Left ventricle myocardium inferior (tissue), 1 donor: ENCODE measurements at regions not wholly inside any gene's neighbourhood (a gene's known extent, or its start where the extent isn't known, plus 50 kb on each side); places are given as distances from the start of the nearest gene placed in this dataset.

Experiments used
- DNase-seq: peaks from one replicate; pipeline ENCODE4 v3.0.0-alpha.2; 2020
- H3K27ac ChIP-seq: fragments of 200-600 bp; replicated peaks from 2 replicates; pipeline ENCODE4 v1.8.0; 2021
- H3K27me3 ChIP-seq: fragments of 200-600 bp; 2 replicates; pipeline ENCODE4 v1.8.0; 2021; ENCODE audit warnings: low read depth
- H3K36me3 ChIP-seq: fragments of 200-600 bp; 2 replicates; pipeline ENCODE4 v1.8.0; 2021
- H3K4me1 ChIP-seq: fragments of 200-600 bp; 2 replicates; pipeline ENCODE4 v1.8.0; 2021
- H3K4me3 ChIP-seq: fragments of 200-600 bp; 2 replicates; pipeline ENCODE4 v1.8.0; 2021; ENCODE audit warnings: mild to moderate bottlenecking, moderate library complexity
- H3K9me3 ChIP-seq: fragments of 200-600 bp; replicated peaks from 2 replicates; pipeline ENCODE4 v1.8.0; 2021
- intact Hi-C: fragments of 100-400 bp; cut with micrococcal nuclease; formaldehyde crosslinking; loops from one replicate; pipeline ENCODE4 v1.11.0; 2022
- TF ChIP-seq, protein P1 (sequence below): fragments of 200-600 bp; IDR thresholded peaks from 2 replicates; pipeline ENCODE4 v1.8.0; 2021; ENCODE audit warnings: antibody characterized with exemption, mild to moderate bottlenecking, borderline replicate concordance
- donor health status: DM: no; HTN: yes; CAD: no; lungs with severe emphysema.

GRCh38 chr15:77855871-77856270 is 221.6 kb downstream of the TBC1D2B start:
- H3K9me3 ChIP-seq = no peaks in the 10 kb centered on the region
- no peaks in the 10 kb centered on the region for H3K36me3 ChIP-seq
- H3K4me3 ChIP-seq = no peak overlapping the region
- no peaks in the 10 kb centered on the region for H3K4me1 ChIP-seq
- TF ChIP-seq, protein P1, sequence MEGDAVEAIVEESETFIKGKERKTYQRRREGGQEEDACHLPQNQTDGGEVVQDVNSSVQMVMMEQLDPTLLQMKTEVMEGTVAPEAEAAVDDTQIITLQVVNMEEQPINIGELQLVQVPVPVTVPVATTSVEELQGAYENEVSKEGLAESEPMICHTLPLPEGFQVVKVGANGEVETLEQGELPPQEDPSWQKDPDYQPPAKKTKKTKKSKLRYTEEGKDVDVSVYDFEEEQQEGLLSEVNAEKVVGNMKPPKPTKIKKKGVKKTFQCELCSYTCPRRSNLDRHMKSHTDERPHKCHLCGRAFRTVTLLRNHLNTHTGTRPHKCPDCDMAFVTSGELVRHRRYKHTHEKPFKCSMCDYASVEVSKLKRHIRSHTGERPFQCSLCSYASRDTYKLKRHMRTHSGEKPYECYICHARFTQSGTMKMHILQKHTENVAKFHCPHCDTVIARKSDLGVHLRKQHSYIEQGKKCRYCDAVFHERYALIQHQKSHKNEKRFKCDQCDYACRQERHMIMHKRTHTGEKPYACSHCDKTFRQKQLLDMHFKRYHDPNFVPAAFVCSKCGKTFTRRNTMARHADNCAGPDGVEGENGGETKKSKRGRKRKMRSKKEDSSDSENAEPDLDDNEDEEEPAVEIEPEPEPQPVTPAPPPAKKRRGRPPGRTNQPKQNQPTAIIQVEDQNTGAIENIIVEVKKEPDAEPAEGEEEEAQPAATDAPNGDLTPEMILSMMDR = no peak
- DNase-seq = no peak
- H3K27ac ChIP-seq = no peak overlapping the region
- intact Hi-C loops = no loop called here
- H3K27me3 ChIP-seq = peaks cover 48% of the 10 kb centered on the region

- intact Hi-C loops = no loop called here
- TF ChIP-seq, protein P1 = no peak
- Histone ChIP-seq H3K27ac (no peak overlapping the region), H3K36me3 (no peaks in the 10 kb centered on the region), H3K27me3 (peaks cover 49% of the 10 kb centered on the region), H3K4me1 (no peaks in the 10 kb centered on the region), H3K9me3 (peaks cover 8% of the 10 kb centered on the region), H3K4me3 (no peak overlapping the region)
- no peak for DNase-seq
Observed at GRCh38 chr15:77854980-77855379, 222.3 kb upstream of the LINGO1 start.

GRCh38 chr15:77853910-77854309 is 221.2 kb upstream of the LINGO1 start:
- H3K4me3 ChIP-seq = no peak overlapping the region
- H3K27me3 ChIP-seq = peaks cover 53% of the 10 kb centered on the region
- H3K9me3 ChIP-seq = peaks cover 14% of the 10 kb centered on the region
- intact Hi-C loops = no loop called here
- no peak for DNase-seq
- no peak overlapping the region for H3K27ac ChIP-seq
- TF ChIP-seq, protein P1 = no peak
- H3K4me1 ChIP-seq = no peaks in the 10 kb centered on the region
- no peaks in the 10 kb centered on the region for H3K36me3 ChIP-seq

DNA sequence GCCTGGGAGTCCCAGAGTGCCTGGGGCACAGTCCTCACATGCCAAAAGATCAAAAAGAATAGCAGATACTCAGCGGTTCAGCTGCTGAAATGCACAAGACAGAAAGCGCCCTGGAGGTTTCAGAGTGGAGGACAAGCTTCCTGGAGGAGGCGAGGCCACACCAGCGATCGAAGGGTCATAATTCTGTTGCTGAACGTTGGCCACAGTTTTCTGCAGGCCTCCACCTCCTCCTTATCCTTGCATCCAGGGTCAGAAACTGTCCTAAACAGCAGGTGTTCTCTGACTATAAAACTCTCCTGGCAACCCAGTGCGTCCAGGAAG is 220.3 kb upstream of the LINGO1 start:
- no peak for DNase-seq
- H3K9me3 ChIP-seq = peaks cover 14% of the 10 kb centered on the region
- no peaks in the 10 kb centered on the region for H3K36me3 ChIP-seq
- no peaks in the 10 kb centered on the region for H3K4me1 ChIP-seq
- no peak overlapping the region for H3K27ac ChIP-seq
- H3K27me3 ChIP-seq = peaks cover 62% of the 10 kb centered on the region
- intact Hi-C loops = no loop called here
- TF ChIP-seq, protein P1 = no peak
- H3K4me3 ChIP-seq = no peak overlapping the region

DNA sequence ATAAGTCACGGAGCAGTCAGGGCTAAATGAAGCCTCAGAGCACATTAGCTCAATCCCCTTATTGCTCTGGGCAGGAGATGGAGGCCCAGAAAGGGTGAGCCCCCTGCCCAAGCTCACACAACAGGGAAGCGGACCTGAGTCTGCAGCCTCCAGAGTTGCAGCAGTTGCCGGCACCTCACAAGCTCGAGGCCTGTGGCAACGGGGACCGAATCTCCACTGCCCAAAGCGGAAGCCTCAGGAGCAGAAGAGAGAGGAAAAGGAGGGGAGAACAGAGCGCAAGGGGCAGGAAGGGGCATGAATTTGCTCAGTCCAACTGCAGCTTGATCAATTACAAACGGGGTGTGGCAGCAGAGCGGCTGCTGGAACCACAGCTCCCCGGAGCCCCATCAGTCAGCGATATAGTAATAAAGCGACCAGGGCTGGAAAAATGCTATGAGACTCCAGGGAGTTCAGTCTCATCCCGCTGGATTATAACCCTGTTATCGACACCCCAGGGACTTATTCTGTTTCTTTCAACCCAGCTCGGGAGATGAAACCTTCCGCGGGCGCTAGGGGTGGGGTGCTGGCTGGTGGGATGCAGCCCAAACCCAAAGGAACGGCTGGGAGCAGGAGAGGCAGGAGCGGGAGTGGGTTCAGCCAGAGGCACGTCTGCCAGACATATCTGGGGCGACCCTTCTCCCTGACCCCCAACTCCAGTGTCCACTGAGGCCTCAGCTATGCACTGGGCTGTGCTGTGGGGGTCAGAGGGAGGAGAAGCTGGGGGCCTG is 219.7 kb upstream of the LINGO1 start:
- Histone ChIP-seq H3K36me3 (no peaks in the 10 kb centered on the region), H3K4me1 (no peaks in the 10 kb centered on the region), H3K9me3 (peaks cover 14% of the 10 kb centered on the region), H3K27me3 (peaks cover 68% of the 10 kb centered on the region), H3K4me3 (no peak overlapping the region), H3K27ac (no peak overlapping the region)
- intact Hi-C loops = no loop called here
- DNase-seq = no peak
- TF ChIP-seq, protein P1 = no peak
